ENCODE measurements at regions not wholly inside any gene's neighbourhood (a gene's known extent, or its start where the extent isn't known, plus 50 kb on each side); places are given as distances from the start of the nearest gene placed in this dataset.

- H3K4me3 ChIP-seq = no peak overlapping the region
- intact Hi-C loops (cut with DNase I) = no loop called here
- H3K27ac ChIP-seq = no peak overlapping the region
- H3K4me1 ChIP-seq = no peaks in the 10 kb centered on the region
- no peaks in the 10 kb centered on the region for H3K36me3 ChIP-seq
- DNase-seq (ENCODE audit: extremely low spot score in 2 of 2) = no peak
- TF ChIP-seq POLR2AphosphoS5 (IDR thresholded peaks at IDR 0.05; ENCODE audit: insufficient read depth in 1 of 2, low read depth in 1 of 2) (no peak), POLR2A (IDR thresholded peaks at IDR 0.05) (no peak), CTCF (IDR thresholded peaks at IDR 0.05) (no peak)
- no peaks in the 10 kb centered on the region for H3K9me3 ChIP-seq
- no peaks in the 10 kb centered on the region for H3K27me3 ChIP-seq
These were observed 95.4 kb downstream of the PJA1 start for GRCh38 chrX:69069876-69070275.

- TF ChIP-seq POLR2AphosphoS5 (IDR thresholded peaks at IDR 0.05; ENCODE audit: insufficient read depth in 1 of 2, low read depth in 1 of 2) (no peak), POLR2A (IDR thresholded peaks at IDR 0.05) (no peak), CTCF (IDR thresholded peaks at IDR 0.05) (no peak)
- no peak for DNase-seq (ENCODE audit: extremely low spot score in 2 of 2)
- H3K27me3 ChIP-seq = no peaks in the 10 kb centered on the region
- intact Hi-C loops (cut with DNase I) = no loop called here
- no peaks in the 10 kb centered on the region for H3K9me3 ChIP-seq
- H3K36me3 ChIP-seq = no peaks in the 10 kb centered on the region
- no peak overlapping the region for H3K27ac ChIP-seq
- no peak overlapping the region for H3K4me3 ChIP-seq
- no peaks in the 10 kb centered on the region for H3K4me1 ChIP-seq
These were observed 96.2 kb downstream of the PJA1 start for GRCh38 chrX:69069086-69069445.

GRCh38 chrX:69068301-69069085 is 96.8 kb downstream of the PJA1 start:
- Histone ChIP-seq H3K9me3 (no peaks in the 10 kb centered on the region), H3K4me3 (no peak overlapping the region), H3K27me3 (no peaks in the 10 kb centered on the region), H3K36me3 (no peaks in the 10 kb centered on the region), H3K4me1 (no peaks in the 10 kb centered on the region), H3K27ac (no peak overlapping the region)
- no peak for TF ChIP-seq CTCF (IDR thresholded peaks at IDR 0.05)
- no peak for DNase-seq (ENCODE audit: extremely low spot score in 2 of 2)
- intact Hi-C loops (cut with DNase I) = no loop called here

- H3K27ac ChIP-seq = no peak overlapping the region
- no peak for TF ChIP-seq CTCF (IDR thresholded peaks at IDR 0.05)
- TF ChIP-seq POLR2A (IDR thresholded peaks at IDR 0.05) = no peak
- no peak for TF ChIP-seq POLR2AphosphoS5 (IDR thresholded peaks at IDR 0.05; ENCODE audit: insufficient read depth in 1 of 2, low read depth in 1 of 2)
- no peaks in the 10 kb centered on the region for H3K4me1 ChIP-seq
- H3K36me3 ChIP-seq = no peaks in the 10 kb centered on the region
- no peaks in the 10 kb centered on the region for H3K27me3 ChIP-seq
- no peaks in the 10 kb centered on the region for H3K9me3 ChIP-seq
- no peak overlapping the region for H3K4me3 ChIP-seq
- intact Hi-C loops (cut with DNase I) = no loop called here
- DNase-seq (ENCODE audit: extremely low spot score in 2 of 2) = no peak
These were observed 97.4 kb downstream of the PJA1 start for GRCh38 chrX:69067841-69068240.

GRCh38 chrX:69066966-69067525 is 98.2 kb downstream of the PJA1 start:
- DNase-seq (ENCODE audit: extremely low spot score in 2 of 2) = no peak
- Histone ChIP-seq H3K4me1 (no peaks in the 10 kb centered on the region), H3K4me3 (no peak overlapping the region), H3K27ac (no peak overlapping the region), H3K36me3 (no peaks in the 10 kb centered on the region), H3K9me3 (no peaks in the 10 kb centered on the region), H3K27me3 (no peaks in the 10 kb centered on the region)
- intact Hi-C loops (cut with DNase I) = no loop called here
- no peak for TF ChIP-seq CTCF (IDR thresholded peaks at IDR 0.05)
- no peak for TF ChIP-seq POLR2AphosphoS5 (IDR thresholded peaks at IDR 0.05; ENCODE audit: insufficient read depth in 1 of 2, low read depth in 1 of 2)
- TF ChIP-seq POLR2A (IDR thresholded peaks at IDR 0.05) = no peak
